ENCODE measurements at regions not wholly inside any gene's neighbourhood (a gene's known extent, or its start where the extent isn't known, plus 50 kb on each side); places are given as distances from the start of the nearest gene placed in this dataset.

DNA sequence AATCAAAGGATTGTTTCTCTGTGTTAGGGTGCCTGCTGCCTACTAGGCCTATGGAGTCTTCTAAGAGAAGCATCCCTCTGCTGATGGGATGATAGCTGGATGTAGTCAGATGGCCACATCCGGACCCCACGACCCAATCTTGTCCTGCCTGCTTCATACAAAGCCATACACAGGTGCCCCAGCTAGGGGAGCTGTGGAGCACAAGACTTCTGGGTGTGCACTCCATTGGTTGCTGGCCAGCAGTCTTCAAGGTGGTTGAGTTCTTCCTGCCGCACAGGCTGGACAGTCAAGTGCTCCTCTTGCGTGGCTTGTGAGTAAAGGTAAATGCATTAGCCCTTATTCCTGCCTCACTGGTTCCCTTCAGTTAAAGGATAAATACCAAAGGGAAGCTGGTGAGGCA, 120.2 kb downstream of the TEX36 start:
- H3K27me3 ChIP-seq: no peaks in the 10 kb centered on the region
- 72 to 86% methylated on average over 4 of the region's 4 CpGs for WGBS, 2 donors
- no peaks in the 10 kb centered on the region for H3K4me1 ChIP-seq
- intact Hi-C loops (cut with DNase I): no loop called here
- H3K27ac ChIP-seq: no peak overlapping the region
- TF ChIP-seq, protein P1, sequence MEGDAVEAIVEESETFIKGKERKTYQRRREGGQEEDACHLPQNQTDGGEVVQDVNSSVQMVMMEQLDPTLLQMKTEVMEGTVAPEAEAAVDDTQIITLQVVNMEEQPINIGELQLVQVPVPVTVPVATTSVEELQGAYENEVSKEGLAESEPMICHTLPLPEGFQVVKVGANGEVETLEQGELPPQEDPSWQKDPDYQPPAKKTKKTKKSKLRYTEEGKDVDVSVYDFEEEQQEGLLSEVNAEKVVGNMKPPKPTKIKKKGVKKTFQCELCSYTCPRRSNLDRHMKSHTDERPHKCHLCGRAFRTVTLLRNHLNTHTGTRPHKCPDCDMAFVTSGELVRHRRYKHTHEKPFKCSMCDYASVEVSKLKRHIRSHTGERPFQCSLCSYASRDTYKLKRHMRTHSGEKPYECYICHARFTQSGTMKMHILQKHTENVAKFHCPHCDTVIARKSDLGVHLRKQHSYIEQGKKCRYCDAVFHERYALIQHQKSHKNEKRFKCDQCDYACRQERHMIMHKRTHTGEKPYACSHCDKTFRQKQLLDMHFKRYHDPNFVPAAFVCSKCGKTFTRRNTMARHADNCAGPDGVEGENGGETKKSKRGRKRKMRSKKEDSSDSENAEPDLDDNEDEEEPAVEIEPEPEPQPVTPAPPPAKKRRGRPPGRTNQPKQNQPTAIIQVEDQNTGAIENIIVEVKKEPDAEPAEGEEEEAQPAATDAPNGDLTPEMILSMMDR (IDR thresholded peaks at IDR 0.05): no peak
- no peak for TF ChIP-seq POLR2A (IDR thresholded peaks at IDR 0.05)
- no peak overlapping the region for H3K4me3 ChIP-seq
- DNase-seq: no peak
- no peaks in the 10 kb centered on the region for H3K9me3 ChIP-seq
- H3K36me3 ChIP-seq (replicated peaks in 1 of 2; ENCODE audit: insufficient read depth in 1 of 2, low read depth in 2 of 2): no peaks in the 10 kb centered on the region
- no peak for ATAC-seq

DNA sequence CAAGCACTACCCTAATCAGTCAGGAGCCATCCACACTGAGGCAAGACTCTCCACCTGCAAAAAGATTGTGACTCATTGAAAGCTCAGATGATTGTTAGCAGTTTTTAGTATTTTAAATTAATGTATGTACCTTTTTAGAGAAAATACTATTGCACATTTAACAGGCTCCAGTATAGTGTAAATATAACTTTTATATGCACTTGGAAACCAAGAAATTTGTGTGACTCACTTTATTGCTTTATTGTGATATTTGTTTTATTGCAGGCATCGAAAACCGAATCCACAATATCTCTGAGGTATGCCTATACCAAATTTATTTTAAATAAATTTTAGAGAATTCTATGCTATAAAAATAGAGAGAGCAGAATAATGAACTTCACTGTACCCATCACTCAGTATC, 122.0 kb downstream of the TEX36 start:
- DNase-seq: no peak
- Histone ChIP-seq H3K9me3 (no peaks in the 10 kb centered on the region), H3K4me3 (no peak overlapping the region), H3K36me3 (replicated peaks in 1 of 2; ENCODE audit: insufficient read depth in 1 of 2, low read depth in 2 of 2) (no peaks in the 10 kb centered on the region), H3K27me3 (no peaks in the 10 kb centered on the region), H3K4me1 (no peaks in the 10 kb centered on the region), H3K27ac (no peak overlapping the region)
- intact Hi-C loops (cut with DNase I): no loop called here
- no peak for ATAC-seq
- 95 to 100% methylated on average over 2 of the region's 2 CpGs for WGBS, 2 donors
- no peak for TF ChIP-seq POLR2A (IDR thresholded peaks at IDR 0.05)
- TF ChIP-seq, protein P1 (IDR thresholded peaks at IDR 0.05): no peak

DNA sequence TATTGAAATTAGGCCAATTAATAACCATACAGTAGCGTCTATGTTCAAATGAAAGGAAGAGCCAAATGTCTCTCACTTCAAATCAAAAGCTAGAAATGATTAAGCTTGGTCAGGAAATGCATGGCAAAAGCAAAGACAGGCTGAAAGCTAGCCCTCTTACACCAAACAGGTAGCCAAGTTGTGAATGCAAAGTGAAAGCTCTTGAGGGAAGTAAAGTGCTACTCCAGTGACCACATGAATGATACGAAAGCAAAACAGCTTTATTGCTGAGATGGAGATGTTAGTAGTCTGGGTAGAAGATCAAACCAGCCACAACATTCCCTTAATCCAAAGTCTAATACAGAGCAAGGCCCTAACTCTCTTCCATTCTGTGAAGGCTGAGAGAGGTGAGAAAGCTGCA, 123.8 kb downstream of the TEX36 start:
- TF ChIP-seq, protein P1 (IDR thresholded peaks at IDR 0.05): no peak
- TF ChIP-seq POLR2A (IDR thresholded peaks at IDR 0.05): no peak
- Histone ChIP-seq H3K36me3 (replicated peaks in 1 of 2; ENCODE audit: insufficient read depth in 1 of 2, low read depth in 2 of 2) (no peaks in the 10 kb centered on the region), H3K27ac (no peak overlapping the region), H3K4me3 (no peak overlapping the region), H3K4me1 (no peaks in the 10 kb centered on the region), H3K9me3 (no peaks in the 10 kb centered on the region), H3K27me3 (no peaks in the 10 kb centered on the region)
- WGBS, 2 donors: 55 to 61% methylated on average over 2 of the region's 2 CpGs
- intact Hi-C loops (cut with DNase I): no loop called here
- no peak for ATAC-seq
- DNase-seq: no peak

DNA sequence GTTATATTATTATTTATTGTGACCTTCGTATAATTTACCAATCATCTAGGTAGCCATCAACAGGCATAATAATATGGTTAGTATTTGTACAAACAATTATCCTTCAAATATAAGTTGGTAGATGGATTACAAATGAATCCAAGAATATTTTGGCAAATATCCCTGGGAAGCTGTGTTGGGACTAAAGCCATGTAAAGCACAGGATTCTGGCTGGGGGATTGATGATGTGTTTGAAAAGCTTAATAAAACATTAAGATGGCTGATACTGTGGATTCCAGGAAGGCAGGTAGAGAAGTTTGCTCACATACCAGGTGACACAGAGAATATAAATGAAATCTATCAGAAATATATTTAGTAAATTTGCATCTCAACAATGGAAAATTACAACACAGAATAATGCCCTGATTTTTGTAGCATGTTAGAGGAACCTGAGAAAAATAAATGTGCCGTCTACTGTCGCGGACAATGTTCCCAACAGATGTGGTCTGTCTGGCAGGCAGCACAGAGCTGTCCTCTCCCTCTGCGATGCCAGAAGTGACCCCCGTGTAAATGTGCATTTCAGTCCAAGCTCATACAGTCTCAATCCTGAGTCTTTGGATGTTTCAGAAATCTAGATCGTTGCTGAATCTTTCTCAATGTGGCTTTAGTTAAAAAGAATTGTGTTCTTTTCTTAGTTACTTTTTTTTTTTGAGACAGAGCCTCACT, 125.0 kb downstream of the TEX36 start:
- intact Hi-C loops (cut with DNase I): no loop called here
- Histone ChIP-seq H3K27ac (no peak overlapping the region), H3K27me3 (no peaks in the 10 kb centered on the region), H3K9me3 (no peaks in the 10 kb centered on the region), H3K4me3 (no peak overlapping the region), H3K36me3 (replicated peaks in 1 of 2; ENCODE audit: insufficient read depth in 1 of 2, low read depth in 2 of 2) (no peaks in the 10 kb centered on the region), H3K4me1 (no peaks in the 10 kb centered on the region)
- WGBS, 2 donors: 82 to 83% methylated on average over 7 of the region's 7 CpGs
- no peak for DNase-seq
- TF ChIP-seq POLR2A (IDR thresholded peaks at IDR 0.05): no peak
- TF ChIP-seq, protein P1 (IDR thresholded peaks at IDR 0.05): no peak
- no peak for ATAC-seq

DNA sequence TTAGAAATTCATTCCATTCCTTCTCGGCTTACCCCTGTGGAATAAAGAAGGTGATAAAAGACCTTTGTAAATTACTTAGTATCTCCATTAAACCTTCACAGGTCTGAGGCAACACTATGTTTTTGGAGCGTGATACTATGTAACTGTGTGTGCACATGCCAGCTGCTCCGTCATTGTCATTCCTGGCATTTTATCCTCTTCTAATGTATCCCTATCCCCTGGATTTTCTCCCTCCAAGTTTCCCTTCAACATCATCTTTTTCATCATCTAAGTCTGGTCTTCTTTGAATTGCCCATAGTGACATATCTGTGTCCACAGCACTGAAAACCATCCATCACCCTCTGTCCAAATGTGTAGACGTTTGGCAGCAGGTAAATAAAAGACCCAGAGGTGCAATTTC, 125.7 kb downstream of the TEX36 start:
- no peak for TF ChIP-seq POLR2A (IDR thresholded peaks at IDR 0.05)
- TF ChIP-seq, protein P1 (IDR thresholded peaks at IDR 0.05): no peak

More for the DNA sequence above, 125.7 kb downstream of the TEX36 start:
- Histone ChIP-seq H3K27ac (no peak overlapping the region), H3K4me1 (no peaks in the 10 kb centered on the region), H3K36me3 (replicated peaks in 1 of 2; ENCODE audit: insufficient read depth in 1 of 2, low read depth in 2 of 2) (no peaks in the 10 kb centered on the region), H3K27me3 (no peaks in the 10 kb centered on the region), H3K4me3 (no peak overlapping the region), H3K9me3 (no peaks in the 10 kb centered on the region)
- intact Hi-C loops (cut with DNase I): no loop called here
- ATAC-seq (no peak), DNase-seq (no peak)
- WGBS, 2 donors: 71% methylated on average over 4 of the region's 4 CpGs
